GM21529 (cell line): ENCODE measurements at regions not wholly inside any gene's neighbourhood (a gene's known extent, or its start where the extent isn't known, plus 50 kb on each side); places are given as distances from the start of the nearest gene placed in this dataset.
"Not testable (repeated sequence)": the region's sequence is repeated elsewhere in the genome, so short reads cannot be mapped to it uniquely, and the experiment has no call there.

Experiments
- ATAC-seq: cut with Tn5 transposase; IDR thresholded peaks from one replicate; pipeline ENCODE4 v1.9.1; 2021; ENCODE audit not compliant: unreplicated experiment

- ATAC-seq: no peak
These were observed 160.1 kb downstream of the SPRY2 start for GRCh38 chr13:80180740-80181355.

DNA sequence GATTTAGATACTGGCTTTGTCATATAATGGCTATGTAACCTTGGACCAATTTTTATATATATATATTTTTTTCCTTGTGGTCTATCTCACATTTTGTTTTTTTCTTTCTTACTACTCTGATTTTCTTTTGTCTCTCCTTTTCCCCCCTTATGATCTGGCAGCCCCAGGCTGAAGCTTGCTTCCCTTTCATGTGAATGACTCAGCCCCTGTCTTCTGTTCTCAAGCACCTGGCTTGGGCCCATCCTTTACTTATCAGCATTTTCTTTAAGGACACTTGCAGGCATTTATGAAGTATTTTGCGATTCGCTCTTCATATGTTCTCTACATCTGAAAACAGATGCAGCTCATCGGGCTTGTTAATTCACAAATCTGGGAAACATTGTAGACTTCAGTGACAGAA is 163.6 kb downstream of the SPRY2 start:
- ATAC-seq: no peak

- ATAC-seq: no peak
These were observed 167.7 kb downstream of the SPRY2 start for GRCh38 chr13:80173224-80173623.

DNA sequence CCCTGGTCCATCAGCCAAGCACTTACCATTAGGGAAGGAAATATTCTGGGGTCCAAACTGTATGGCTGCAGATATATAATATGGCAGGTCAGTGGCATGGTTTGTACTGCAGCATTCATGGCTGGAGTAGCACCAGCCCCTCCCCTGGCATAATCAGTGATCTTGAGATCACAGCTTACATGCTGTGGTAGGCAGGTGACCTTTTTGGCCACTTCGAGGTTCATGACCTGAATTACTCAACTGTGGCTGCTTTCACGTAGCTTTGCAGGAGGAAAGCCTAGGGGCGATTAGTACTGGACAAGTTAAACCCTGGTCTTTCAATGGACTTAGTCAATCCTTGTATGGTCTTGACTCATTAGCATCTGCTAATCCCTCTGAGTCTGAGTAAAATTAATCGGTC is 169.8 kb downstream of the SPRY2 start:
- ATAC-seq: no peak

DNA sequence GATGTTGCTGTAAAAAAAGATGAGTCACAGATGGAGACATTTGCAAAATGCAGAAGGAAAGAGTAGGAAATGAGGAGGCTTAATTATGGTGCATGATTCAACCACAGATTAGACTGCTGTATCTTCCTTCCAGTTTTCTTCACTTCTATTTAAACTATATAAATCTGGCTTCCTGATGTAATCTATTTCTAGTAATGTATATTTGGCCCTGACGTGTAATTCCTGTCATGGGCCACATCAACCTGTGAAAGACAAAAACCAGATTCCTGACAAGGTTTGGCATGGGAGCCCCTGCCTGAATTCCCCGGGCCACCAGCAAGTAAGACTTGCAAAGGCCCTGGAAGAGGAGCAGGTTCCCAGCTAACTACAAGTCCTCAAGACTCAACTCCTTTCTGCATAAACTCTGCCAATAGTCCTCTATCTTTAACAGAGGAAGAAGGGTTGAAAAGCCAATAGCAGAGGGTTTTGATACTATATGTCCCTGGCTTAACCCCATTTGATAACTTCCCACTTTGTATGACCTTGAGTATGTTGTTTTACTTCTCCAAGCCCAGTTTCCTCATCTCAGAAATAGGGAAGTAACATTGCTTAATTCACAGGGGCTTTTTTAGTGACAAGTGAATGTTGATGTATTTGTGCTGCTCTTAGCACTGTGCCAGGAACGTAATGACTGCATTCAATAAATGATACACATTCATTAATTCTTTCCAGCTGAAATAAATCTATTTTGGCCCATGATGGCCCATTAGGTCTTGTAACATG is 172.7 kb downstream of the SPRY2 start:
- ATAC-seq: no peak

DNA sequence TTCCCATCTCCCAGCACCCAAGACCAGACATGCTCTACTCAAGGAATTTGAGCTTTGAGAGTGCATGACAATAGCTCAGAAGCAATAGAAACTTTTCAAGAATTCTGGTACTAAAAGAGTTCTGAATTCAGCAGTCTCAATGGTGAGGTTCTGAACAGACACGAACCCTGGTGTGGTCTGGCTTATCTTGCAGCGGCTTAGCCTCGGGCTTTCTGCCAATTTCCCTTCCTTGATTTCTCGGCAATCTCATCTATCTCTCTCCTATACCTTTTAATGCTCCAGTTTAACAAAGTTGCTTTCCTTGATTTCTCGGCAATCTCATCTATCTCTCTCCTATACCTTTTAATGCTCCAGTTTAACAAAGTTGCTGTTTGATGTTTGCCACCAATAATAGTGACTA is 174.6 kb downstream of the SPRY2 start:
- ATAC-seq: no peak

GRCh38 chr13:80164462-80164861 is 176.5 kb downstream of the SPRY2 start:
- no peak for ATAC-seq

DNA sequence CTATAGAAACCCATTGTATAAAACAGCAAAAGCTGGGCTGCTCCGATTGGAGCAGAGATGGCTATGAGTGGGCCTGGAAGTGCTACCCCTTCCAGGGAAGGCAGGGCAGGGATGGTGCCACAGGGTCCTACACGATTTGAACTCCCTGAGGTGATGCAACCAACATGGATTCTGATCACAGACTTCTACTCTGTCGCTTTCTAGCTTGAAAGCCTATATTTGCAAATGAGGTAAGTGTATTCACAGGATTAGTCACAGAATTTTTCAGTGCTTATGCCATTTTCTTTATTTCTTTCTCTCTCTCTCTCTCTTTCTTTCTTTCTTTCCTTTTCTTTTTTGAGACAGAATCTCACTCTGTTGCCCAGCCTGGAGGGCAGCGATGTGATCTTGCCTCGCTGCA is 179.0 kb downstream of the SPRY2 start:
- no peak for ATAC-seq

DNA sequence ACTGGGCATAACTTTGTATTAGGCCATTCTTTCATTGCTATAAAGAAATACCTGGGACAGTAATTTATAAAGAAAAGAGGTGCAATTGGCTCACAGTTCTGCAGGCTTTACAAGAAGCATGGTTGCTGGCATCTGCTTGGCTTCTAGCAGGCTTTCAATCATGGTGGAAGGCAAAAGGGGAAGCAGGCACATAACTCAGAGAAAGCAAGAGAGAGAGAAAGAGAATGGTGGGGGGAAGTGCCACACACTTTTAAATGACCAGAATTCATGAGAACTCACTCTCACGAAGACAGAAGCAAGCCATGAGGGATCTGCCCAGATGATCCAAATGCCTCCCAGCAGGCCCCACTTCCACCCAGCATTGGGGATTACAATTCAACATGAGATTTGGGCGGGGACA is 179.7 kb downstream of the SPRY2 start:
- no peak for ATAC-seq

- ATAC-seq: no peak
These were observed 180.8 kb downstream of the SPRY2 start for GRCh38 chr13:80160110-80160509.

- no peak for ATAC-seq
These were observed 183.5 kb downstream of the SPRY2 start for GRCh38 chr13:80157261-80157932.

GRCh38 chr13:80152142-80152541 is 188.8 kb downstream of the SPRY2 start:
- not testable (repeated sequence) for ATAC-seq

DNA sequence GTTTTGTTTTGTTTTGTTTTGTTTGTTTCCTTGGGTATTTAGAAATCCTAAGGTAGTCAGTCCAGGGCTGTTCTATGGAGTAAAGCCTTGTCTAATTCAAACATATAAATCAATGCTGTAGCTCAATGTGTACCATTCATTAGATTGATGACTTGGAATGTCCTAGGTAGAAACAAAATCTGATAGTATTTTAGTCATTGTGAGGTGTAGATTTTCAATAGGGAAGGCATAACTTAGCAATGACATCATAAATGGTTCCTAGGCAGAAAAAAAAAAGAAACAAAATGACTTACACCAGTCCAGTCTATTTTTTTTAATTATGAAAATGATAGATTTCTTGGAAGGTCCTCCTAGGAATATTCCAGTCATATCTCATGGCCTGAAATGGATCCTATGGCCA is 189.9 kb downstream of the SPRY2 start:
- no peak for ATAC-seq

GRCh38 chr13:80149736-80150135 is 191.2 kb downstream of the SPRY2 start:
- no peak for ATAC-seq

DNA sequence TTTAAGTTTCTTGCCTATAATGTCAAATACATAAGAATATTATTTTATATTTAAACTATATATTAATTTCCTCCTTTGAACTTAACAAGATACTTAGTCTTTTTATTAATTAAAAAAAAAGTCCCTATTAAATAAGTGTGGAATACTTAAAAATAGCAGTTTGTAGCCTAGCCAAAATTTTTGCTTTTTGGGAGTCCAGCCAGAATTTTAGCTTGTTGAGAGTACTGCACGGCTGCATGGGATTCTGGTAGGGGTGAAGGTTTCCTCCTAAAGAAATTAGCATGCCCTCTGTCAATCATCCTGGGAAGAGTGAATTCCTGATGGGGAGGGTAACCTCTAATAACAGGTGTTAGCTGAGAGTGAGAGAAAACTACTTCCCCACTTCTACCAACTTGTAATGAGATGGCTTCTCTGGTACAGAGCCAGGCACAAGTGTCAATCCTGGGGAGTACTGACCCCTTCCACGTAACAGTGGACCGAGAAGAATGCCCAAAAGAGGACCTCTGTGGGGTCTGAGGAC is 195.7 kb downstream of the SPRY2 start:
- no peak for ATAC-seq

DNA sequence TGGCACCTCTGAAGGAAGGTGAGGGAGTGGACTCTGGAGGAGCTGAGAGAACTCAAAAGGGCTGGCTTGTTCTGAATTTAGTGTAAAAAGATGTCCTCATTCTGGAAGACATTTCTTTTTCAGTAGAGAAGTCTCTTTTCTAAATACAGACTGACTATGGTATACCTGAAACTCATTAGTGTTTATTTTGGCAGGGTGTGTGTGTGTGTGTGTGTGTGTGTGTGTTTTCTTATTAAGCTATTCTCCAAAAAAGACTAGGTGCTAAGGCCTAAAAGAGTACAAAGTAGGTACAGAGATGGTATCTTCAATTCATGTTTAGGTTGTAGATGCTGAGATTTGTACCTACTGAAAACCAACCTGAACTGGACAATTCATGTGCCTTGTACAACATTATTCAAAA is 196.4 kb downstream of the SPRY2 start:
- no peak for ATAC-seq

DNA sequence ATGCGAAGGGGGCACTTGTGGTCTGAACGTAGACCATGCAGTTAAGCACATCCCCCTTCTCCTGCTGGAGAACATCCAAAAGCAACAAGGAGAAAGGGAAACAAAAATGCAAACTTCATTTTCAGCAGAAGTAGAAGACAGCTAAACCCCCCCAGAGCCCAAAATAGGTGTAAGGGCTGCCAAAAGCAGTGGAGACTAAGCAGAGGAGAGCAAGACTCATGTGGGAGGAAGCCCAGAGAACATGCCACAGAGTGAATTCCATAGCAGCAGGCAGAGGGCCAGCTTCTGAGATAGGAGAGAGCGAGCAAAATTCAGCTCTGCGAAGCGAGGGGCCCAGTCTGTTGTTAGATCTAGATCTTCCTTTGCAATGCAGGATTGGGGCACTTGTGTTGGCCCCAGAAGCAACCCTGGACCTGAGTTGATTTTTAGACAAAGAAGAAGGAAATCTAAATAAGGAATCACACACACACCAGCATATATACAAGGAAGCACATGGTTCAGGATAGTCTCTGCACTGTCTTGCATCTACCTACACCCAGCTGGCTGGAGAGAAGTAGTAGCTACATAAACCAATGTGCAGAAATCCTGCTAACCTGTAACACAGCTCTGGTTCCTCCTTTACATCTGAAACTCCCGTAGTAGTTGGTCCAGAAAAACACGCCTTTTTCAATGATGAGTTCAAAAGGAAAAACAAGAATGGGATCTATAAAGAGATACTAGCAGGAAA is 199.6 kb downstream of the SPRY2 start:
- ATAC-seq: no peak

DNA sequence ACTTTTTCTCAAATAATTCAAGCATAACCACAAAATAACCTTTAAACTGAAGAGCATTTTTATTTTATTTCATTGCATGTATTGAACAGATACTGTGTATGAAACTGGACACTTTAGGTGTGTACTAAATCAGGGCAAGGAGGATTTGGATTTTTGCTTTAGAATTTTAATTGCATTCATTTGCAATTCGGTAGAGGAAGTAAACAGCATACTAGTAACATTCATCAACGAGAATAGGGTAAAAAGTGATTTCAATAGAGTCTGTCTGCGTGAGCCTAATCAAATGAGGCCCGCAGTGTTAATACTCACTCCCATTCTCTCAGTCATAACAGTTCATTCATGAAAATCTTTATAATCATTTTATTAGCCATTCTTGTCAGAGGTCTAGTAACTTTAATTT is 200.2 kb downstream of the SPRY2 start:
- no peak for ATAC-seq

DNA sequence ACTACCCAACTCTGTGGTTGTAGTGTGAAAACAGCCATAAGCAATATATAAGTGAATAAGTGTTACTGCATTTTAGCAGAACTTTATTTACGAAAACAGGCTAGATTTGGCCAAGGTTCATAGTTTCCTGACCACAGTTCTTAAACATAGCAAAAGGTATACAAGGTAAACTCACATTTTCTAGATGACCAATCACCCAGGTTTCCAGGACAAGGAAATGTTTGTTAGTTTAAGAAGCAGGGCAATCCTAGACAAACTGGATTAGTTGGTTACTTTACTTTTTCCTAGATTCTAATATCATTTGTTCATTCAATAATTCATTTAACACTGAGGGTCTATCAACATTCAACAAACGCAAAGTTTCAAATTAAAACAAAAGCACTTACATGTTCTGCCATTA is 201.7 kb downstream of the SPRY2 start:
- no peak for ATAC-seq

DNA sequence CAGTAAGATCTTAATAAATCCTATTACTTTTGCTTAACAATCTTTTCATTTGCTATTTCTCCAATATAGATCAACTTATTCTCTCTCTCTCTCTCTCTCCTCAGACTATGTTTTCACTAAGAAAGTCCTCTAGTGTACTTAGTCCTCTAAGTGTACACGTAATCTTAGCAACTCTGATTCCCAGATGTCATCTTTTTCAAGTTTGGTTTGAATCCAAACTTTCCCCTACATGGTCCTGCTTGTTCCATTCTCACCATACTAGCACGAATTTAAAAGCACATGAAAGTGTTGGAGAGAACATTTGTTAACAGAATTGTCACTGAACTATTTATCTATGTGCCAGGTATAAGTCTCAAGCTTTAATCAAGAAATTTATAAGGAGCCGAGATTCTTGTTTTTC is 202.9 kb downstream of the SPRY2 start:
- no peak for ATAC-seq

GRCh38 chr13:80134346-80134745 is 206.6 kb downstream of the SPRY2 start:
- no peak for ATAC-seq
